SK-N-SH (cell line): ENCODE measurements at regions not wholly inside any gene's neighbourhood (a gene's known extent, or its start where the extent isn't known, plus 50 kb on each side); places are given as distances from the start of the nearest gene placed in this dataset.

Experiments used
- CTCF ChIA-PET: fragments of 300-600, 350-600 bp; formaldehyde crosslinking; extraction: SDS; loops from one replicate; lab custom pipeline; 2021; lab: Yijun Ruan, JAX
- POLR2A ChIA-PET: fragments of 350-600 bp; sonication (Branson Sonifier 250); formaldehyde crosslinking; extraction: SDS; loops from one replicate; lab custom pipeline; 2020; ENCODE audit warnings: antibody characterized with exemption, inconsistent platforms; lab: Yijun Ruan, JAX
- DNase-seq: peaks from one replicate; pipeline ENCODE4 v3.0.0; 2012
- H2AFZ ChIP-seq: fragments of 200-600 bp; sonication (generic); 2 replicates; pipeline ENCODE4 v1.8.1; 2016; ENCODE audit warnings: antibody characterized with exemption, mild to moderate bottlenecking, low read depth
- H3F3A ChIP-seq: fragments of 200-600 bp; sonication (generic); replicated peaks from 2 replicates; pipeline ENCODE3; 2016; ENCODE audit warnings: antibody characterized with exemption, mild to moderate bottlenecking; ENCODE audit not compliant: insufficient read depth
- H3K27ac ChIP-seq, 2 experiments: fragments of 200-500 bp in 1 of 2; fragments of 200-600 bp in 1 of 2; sonication (Bioruptor generic) in 1 of 2; sonication (generic), shearing (Covaris generic) in 1 of 2; 2 replicates each; pipeline versions ENCODE4 v1.5.1 to v1.6.1; 2014 to 2016; ENCODE audit warnings: low read depth in 2 of 2, inconsistent platforms in 1 of 2, low read length in 1 of 2, mild to moderate bottlenecking in 1 of 2, mixed read lengths in 1 of 2
- H3K27me3 ChIP-seq: fragments of 200-600 bp; sonication (generic), shearing (Covaris generic); 2 replicates; pipeline ENCODE4 v1.6.1; 2016; ENCODE audit warnings: mixed run types; ENCODE audit not compliant: insufficient read depth
- H3K36me3 ChIP-seq, 2 experiments: fragments of 200-500 bp in 1 of 2; fragments of 200-600 bp in 1 of 2; sonication (Bioruptor generic) in 1 of 2; sonication (generic) in 1 of 2; replicated peaks in 1 of 2; 2 replicates each; pipeline versions ENCODE3 to v1.5.1; 2014 to 2016; ENCODE audit warnings: low read length in 1 of 2, mild to moderate bottlenecking in 1 of 2; ENCODE audit not compliant: insufficient read depth in 2 of 2, control insufficient read depth in 1 of 2
- H3K4me1 ChIP-seq, 2 experiments: fragments of 200-500 bp in 1 of 2; fragments of 200-600 bp in 1 of 2; sonication (Bioruptor generic) in 1 of 2; sonication (generic), shearing (Covaris generic) in 1 of 2; 2 replicates each; pipeline versions ENCODE4 v1.5.1 to v1.6.1; 2014 to 2016; ENCODE audit warnings: low read depth in 1 of 2, low read length in 1 of 2, mixed run types in 1 of 2; ENCODE audit not compliant: insufficient read depth in 2 of 2, control insufficient read depth in 1 of 2
- H3K4me2 ChIP-seq: fragments of 200-600 bp; sonication (generic), shearing (Covaris generic); 2 replicates; pipeline ENCODE4 v1.6.1; 2017; ENCODE audit warnings: mixed run types
- H3K4me3 ChIP-seq, 2 experiments: fragments of 200-500 bp in 1 of 2; fragments of 200-600 bp in 1 of 2; sonication (Bioruptor generic) in 1 of 2; sonication (generic), shearing (Covaris generic) in 1 of 2; 2 replicates each; pipeline versions ENCODE4 v1.5.1 to v1.8.1; 2014 to 2016; ENCODE audit warnings: low read depth in 2 of 2, inconsistent platforms in 1 of 2, low read length in 1 of 2, mild to moderate bottlenecking in 1 of 2, mixed read lengths in 1 of 2, moderate library complexity in 1 of 2
- H3K79me2 ChIP-seq: fragments of 200-600 bp; sonication (generic); 2 replicates; pipeline ENCODE4 v1.8.1; 2017; ENCODE audit warnings: mild to moderate bottlenecking; ENCODE audit not compliant: insufficient read depth
- H3K9ac ChIP-seq: fragments of 200-600 bp; sonication (generic); 2 replicates; pipeline ENCODE4 v1.6.1; 2017; ENCODE audit warnings: mixed run types
- H3K9me2 ChIP-seq: fragments of 200-600 bp; sonication (generic); 2 replicates; pipeline ENCODE4 v1.6.1; 2017; ENCODE audit warnings: mixed run types
- H3K9me3 ChIP-seq: fragments of 200-600 bp; sonication (generic); 2 replicates; pipeline ENCODE4 v1.6.1; 2017; ENCODE audit warnings: mixed run types, mild to moderate bottlenecking, moderate library complexity
- H4K20me1 ChIP-seq: fragments of 200-600 bp; sonication (generic); 2 replicates; pipeline ENCODE4 v1.6.1; 2017; ENCODE audit warnings: mild to moderate bottlenecking, mixed run types; ENCODE audit not compliant: insufficient read depth
- EP300 ChIP-seq, 2 experiments: IDR thresholded peaks; 2 replicates each; pipeline versions ENCODE4 v1.4.0 to v1.6.1; 2012; ENCODE audit warnings: borderline replicate concordance in 1 of 2, low read depth in 1 of 2, low read length in 1 of 2
- FOXJ3 ChIP-seq: sonication (generic); formaldehyde crosslinking; IDR thresholded peaks from 2 replicates; pipeline ENCODE4 v1.5.1; 2020; ENCODE audit warnings: mild to moderate bottlenecking, missing genetic modification reagents
- FOXM1 ChIP-seq: IDR thresholded peaks from 2 replicates; pipeline ENCODE4 v1.4.0; 2012; ENCODE audit warnings: low read depth, mild to moderate bottlenecking
- GABPA ChIP-seq: IDR thresholded peaks from 2 replicates; pipeline ENCODE4 v1.4.0; 2012; ENCODE audit warnings: low read depth, mild to moderate bottlenecking
- GATA2 ChIP-seq: sonication (generic); formaldehyde crosslinking; IDR thresholded peaks from 2 replicates; pipeline ENCODE4 v1.5.0; 2020; ENCODE audit warnings: mild to moderate bottlenecking, missing genetic modification reagents
- JUND ChIP-seq: IDR thresholded peaks from 2 replicates; pipeline ENCODE4 v1.4.0; 2012
- NFIC ChIP-seq: IDR thresholded peaks from 2 replicates; pipeline ENCODE4 v1.4.0; 2012; ENCODE audit warnings: borderline replicate concordance
- NRF1 ChIP-seq: IDR thresholded peaks from 2 replicates; pipeline ENCODE4 v1.6.1; 2012; ENCODE audit warnings: low read depth, mild to moderate bottlenecking, low read length
- POLR2AphosphoS5 ChIP-seq: IDR thresholded peaks from 2 replicates; pipeline ENCODE4 v1.6.1; 2012; ENCODE audit warnings: low read depth, low read length
- RFX5 ChIP-seq: IDR thresholded peaks from 2 replicates; pipeline ENCODE4 v1.6.1; 2012; ENCODE audit warnings: mild to moderate bottlenecking, improper control_type of control experiment, low read length
- SMC3 ChIP-seq: IDR thresholded peaks from 2 replicates; pipeline ENCODE4 v1.6.1; 2012; ENCODE audit warnings: low read depth, low read length, improper control_type of control experiment
- TCF12 ChIP-seq: IDR thresholded peaks from 2 replicates; pipeline ENCODE4 v1.4.0; 2012
- YY1 ChIP-seq: IDR thresholded peaks from 2 replicates; pipeline ENCODE4 v1.4.0; 2012; ENCODE audit warnings: low read depth, mild to moderate bottlenecking
- WGBS: methylation state at CpG from one replicate; pipeline ENCODE4 v1.1.6; 2017; ENCODE audit warnings: low lambda C conversion rate; 5-methylcytosine and 5-hydroxymethylcytosine counted together
- TF ChIP-seq, protein P1 (sequence below): IDR thresholded peaks from 2 replicates; pipeline ENCODE4 v1.4.0; 2012; ENCODE audit warnings: low read depth
- TF ChIP-seq, protein P2 (sequence below): fragments of 150-350 bp; IDR thresholded peaks from 2 replicates; pipeline ENCODE4 v1.6.1; 2017; ENCODE audit warnings: antibody characterized with exemption, low read length, low read depth, borderline replicate concordance
- TF ChIP-seq, protein P3 (sequence below): IDR thresholded peaks from 2 replicates; pipeline ENCODE4 v1.4.0; 2012; ENCODE audit warnings: low read depth, borderline replicate concordance
- TF ChIP-seq, protein P4 (sequence below): fragments of 200-600 bp; sonication (generic); IDR thresholded peaks from 2 replicates; pipeline ENCODE4 v1.6.1; 2017; ENCODE audit warnings: antibody characterized with exemption, mild to moderate bottlenecking, moderate library complexity
- TF ChIP-seq, protein P5 (sequence below): fragments of 150-350 bp; IDR thresholded peaks from 2 replicates; pipeline ENCODE4 v1.6.1; 2016; ENCODE audit warnings: mild to moderate bottlenecking, low read depth, low read length

DNA sequence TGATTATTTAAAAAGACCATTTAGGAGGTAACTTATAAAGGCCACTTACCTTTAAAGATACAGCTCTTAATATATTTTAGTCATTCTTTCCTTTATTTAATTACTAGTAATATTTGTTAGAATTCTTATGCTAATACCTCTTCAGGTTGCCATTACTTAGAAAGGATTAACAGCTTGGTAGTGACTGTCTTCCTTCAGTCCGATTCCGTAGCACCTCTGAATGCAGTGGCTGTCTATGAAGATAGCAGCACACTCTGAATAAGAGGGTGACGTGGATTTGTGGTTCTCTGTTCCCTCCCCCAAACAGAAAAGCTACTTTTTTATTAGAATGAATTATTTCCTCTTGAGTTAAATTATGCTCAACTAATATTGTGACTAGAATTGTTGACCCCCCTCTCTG is 92.6 kb upstream of the TENM3 start:
- 92% methylated on average over 3 of the region's 3 CpGs for WGBS
- H3K36me3 ChIP-seq, result no peaks in the 10 kb centered on the region
- H2AFZ ChIP-seq, result no peak overlapping the region
- H3K27ac ChIP-seq, result no peak overlapping the region
- H3K9me3 ChIP-seq, result no peaks in the 10 kb centered on the region
- H3K79me2 ChIP-seq, result peaks cover 2% of the 10 kb centered on the region
- no peak overlapping the region for H3K9ac ChIP-seq
- no peak overlapping the region for H3K4me2 ChIP-seq
- no peaks in the 10 kb centered on the region; a peak in 1 of 4 replicates for H3K4me1 ChIP-seq
- POLR2A ChIA-PET, result no interaction called here
- no peaks in the 10 kb centered on the region for H4K20me1 ChIP-seq
- H3K9me2 ChIP-seq, result no peaks in the 10 kb centered on the region
- H3F3A ChIP-seq, result no peaks in the 10 kb centered on the region
- no peaks in the 10 kb centered on the region for H3K27me3 ChIP-seq
- CTCF ChIA-PET, result interaction anchor here (1.0 kb wide), 1 partner anchor 11 kb away, joined by 3 read pairs; no protein-coding TSS in a partner anchor
- no peak for DNase-seq
- no peak overlapping the region for H3K4me3 ChIP-seq
- TF ChIP-seq JUND (no peak), TCF12 (no peak), NRF1 (no peak), RFX5 (no peak), SMC3 (no peak), GATA2 (CRISPR knock-in tag) (no peak), FOXM1 (no peak), GABPA (no peak), EP300 (IDR thresholded peaks at IDR 0.05; ENCODE audit: borderline replicate concordance in 1 of 2, low read depth in 1 of 2, low read length in 1 of 2) (no peak), YY1 (no peak), FOXJ3 (no peak), POLR2AphosphoS5 (no peak), NFIC (no peak)
- TF ChIP-seq, protein P1, sequence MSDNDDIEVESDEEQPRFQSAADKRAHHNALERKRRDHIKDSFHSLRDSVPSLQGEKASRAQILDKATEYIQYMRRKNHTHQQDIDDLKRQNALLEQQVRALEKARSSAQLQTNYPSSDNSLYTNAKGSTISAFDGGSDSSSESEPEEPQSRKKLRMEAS, result no peak
- TF ChIP-seq, protein P2, sequence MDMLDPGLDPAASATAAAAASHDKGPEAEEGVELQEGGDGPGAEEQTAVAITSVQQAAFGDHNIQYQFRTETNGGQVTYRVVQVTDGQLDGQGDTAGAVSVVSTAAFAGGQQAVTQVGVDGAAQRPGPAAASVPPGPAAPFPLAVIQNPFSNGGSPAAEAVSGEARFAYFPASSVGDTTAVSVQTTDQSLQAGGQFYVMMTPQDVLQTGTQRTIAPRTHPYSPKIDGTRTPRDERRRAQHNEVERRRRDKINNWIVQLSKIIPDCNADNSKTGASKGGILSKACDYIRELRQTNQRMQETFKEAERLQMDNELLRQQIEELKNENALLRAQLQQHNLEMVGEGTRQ, result no peak
- TF ChIP-seq, protein P3, sequence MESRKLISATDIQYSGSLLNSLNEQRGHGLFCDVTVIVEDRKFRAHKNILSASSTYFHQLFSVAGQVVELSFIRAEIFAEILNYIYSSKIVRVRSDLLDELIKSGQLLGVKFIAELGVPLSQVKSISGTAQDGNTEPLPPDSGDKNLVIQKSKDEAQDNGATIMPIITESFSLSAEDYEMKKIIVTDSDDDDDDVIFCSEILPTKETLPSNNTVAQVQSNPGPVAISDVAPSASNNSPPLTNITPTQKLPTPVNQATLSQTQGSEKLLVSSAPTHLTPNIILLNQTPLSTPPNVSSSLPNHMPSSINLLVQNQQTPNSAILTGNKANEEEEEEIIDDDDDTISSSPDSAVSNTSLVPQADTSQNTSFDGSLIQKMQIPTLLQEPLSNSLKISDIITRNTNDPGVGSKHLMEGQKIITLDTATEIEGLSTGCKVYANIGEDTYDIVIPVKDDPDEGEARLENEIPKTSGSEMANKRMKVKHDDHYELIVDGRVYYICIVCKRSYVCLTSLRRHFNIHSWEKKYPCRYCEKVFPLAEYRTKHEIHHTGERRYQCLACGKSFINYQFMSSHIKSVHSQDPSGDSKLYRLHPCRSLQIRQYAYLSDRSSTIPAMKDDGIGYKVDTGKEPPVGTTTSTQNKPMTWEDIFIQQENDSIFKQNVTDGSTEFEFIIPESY, result no peak
- TF ChIP-seq, protein P4, sequence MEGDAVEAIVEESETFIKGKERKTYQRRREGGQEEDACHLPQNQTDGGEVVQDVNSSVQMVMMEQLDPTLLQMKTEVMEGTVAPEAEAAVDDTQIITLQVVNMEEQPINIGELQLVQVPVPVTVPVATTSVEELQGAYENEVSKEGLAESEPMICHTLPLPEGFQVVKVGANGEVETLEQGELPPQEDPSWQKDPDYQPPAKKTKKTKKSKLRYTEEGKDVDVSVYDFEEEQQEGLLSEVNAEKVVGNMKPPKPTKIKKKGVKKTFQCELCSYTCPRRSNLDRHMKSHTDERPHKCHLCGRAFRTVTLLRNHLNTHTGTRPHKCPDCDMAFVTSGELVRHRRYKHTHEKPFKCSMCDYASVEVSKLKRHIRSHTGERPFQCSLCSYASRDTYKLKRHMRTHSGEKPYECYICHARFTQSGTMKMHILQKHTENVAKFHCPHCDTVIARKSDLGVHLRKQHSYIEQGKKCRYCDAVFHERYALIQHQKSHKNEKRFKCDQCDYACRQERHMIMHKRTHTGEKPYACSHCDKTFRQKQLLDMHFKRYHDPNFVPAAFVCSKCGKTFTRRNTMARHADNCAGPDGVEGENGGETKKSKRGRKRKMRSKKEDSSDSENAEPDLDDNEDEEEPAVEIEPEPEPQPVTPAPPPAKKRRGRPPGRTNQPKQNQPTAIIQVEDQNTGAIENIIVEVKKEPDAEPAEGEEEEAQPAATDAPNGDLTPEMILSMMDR, result no peak
- TF ChIP-seq, protein P5, sequence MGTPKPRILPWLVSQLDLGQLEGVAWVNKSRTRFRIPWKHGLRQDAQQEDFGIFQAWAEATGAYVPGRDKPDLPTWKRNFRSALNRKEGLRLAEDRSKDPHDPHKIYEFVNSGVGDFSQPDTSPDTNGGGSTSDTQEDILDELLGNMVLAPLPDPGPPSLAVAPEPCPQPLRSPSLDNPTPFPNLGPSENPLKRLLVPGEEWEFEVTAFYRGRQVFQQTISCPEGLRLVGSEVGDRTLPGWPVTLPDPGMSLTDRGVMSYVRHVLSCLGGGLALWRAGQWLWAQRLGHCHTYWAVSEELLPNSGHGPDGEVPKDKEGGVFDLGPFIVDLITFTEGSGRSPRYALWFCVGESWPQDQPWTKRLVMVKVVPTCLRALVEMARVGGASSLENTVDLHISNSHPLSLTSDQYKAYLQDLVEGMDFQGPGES, result no peak
